ENCODE measurements at regions not wholly inside any gene's neighbourhood (a gene's known extent, or its start where the extent isn't known, plus 50 kb on each side); places are given as distances from the start of the nearest gene placed in this dataset.

DNA sequence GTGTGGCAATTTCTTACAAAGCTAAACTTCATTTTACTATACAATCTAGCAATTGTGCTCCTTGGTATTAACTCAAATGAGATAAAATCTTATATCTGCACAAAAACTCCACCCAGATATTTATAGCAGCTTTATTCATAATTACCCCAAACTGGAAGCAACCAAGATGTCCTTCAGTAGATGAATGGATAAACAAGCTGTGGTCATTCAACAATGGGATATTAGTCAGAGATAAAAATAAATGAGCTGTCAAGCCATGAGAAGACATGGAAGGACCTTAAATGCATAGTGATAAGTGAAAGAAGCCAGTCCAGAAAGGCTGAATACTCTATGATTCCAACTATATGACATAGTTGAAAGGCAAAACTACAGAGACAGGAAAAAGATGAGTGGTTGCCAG is 98.9 kb upstream of the BMP2 start:
- H3K27me3 ChIP-seq (ENCODE audit: control insufficient read depth, insufficient read depth, low read length): no peaks in the 10 kb centered on the region
- no peak overlapping the region for H3K27ac ChIP-seq (ENCODE audit: low read depth, low read length)
- no peaks in the 10 kb centered on the region for H3K9me3 ChIP-seq (ENCODE audit: control insufficient read depth, insufficient read depth, low read length)
- TF ChIP-seq, protein P1, sequence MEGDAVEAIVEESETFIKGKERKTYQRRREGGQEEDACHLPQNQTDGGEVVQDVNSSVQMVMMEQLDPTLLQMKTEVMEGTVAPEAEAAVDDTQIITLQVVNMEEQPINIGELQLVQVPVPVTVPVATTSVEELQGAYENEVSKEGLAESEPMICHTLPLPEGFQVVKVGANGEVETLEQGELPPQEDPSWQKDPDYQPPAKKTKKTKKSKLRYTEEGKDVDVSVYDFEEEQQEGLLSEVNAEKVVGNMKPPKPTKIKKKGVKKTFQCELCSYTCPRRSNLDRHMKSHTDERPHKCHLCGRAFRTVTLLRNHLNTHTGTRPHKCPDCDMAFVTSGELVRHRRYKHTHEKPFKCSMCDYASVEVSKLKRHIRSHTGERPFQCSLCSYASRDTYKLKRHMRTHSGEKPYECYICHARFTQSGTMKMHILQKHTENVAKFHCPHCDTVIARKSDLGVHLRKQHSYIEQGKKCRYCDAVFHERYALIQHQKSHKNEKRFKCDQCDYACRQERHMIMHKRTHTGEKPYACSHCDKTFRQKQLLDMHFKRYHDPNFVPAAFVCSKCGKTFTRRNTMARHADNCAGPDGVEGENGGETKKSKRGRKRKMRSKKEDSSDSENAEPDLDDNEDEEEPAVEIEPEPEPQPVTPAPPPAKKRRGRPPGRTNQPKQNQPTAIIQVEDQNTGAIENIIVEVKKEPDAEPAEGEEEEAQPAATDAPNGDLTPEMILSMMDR (IDR thresholded peaks at IDR 0.05; ENCODE audit: low read depth, low read length): no peak
- H3K4me3 ChIP-seq (ENCODE audit: low read depth, low read length): no peak overlapping the region
- POLR2A ChIA-PET: no interaction called here
- CTCF ChIA-PET: no interaction called here
- DNase-seq (ENCODE audit: low read depth, low spot score): no peak

GRCh38 chr20:6665621-6666355 is 101.7 kb upstream of the BMP2 start:
- ChIA-PET CTCF (no interaction called here), POLR2A (no interaction called here)
- H3K27me3 ChIP-seq (ENCODE audit: control insufficient read depth, insufficient read depth, low read length): no peaks in the 10 kb centered on the region
- H3K27ac ChIP-seq (ENCODE audit: low read depth, low read length): no peak overlapping the region
- DNase-seq (ENCODE audit: low read depth, low spot score): no peak
- TF ChIP-seq, protein P1 (IDR thresholded peaks at IDR 0.05; ENCODE audit: low read depth, low read length): no peak
- no peak overlapping the region for H3K4me3 ChIP-seq (ENCODE audit: low read depth, low read length)
- H3K9me3 ChIP-seq (ENCODE audit: control insufficient read depth, insufficient read depth, low read length): no peaks in the 10 kb centered on the region

GRCh38 chr20:6665161-6665560 is 102.3 kb upstream of the BMP2 start:
- DNase-seq (ENCODE audit: low read depth, low spot score): no peak
- POLR2A ChIA-PET: no interaction called here
- H3K9me3 ChIP-seq (ENCODE audit: control insufficient read depth, insufficient read depth, low read length): no peaks in the 10 kb centered on the region
- H3K4me3 ChIP-seq (ENCODE audit: low read depth, low read length): no peak overlapping the region
- TF ChIP-seq, protein P1 (IDR thresholded peaks at IDR 0.05; ENCODE audit: low read depth, low read length): no peak
- CTCF ChIA-PET: no interaction called here
- no peak overlapping the region for H3K27ac ChIP-seq (ENCODE audit: low read depth, low read length)
- H3K27me3 ChIP-seq (ENCODE audit: control insufficient read depth, insufficient read depth, low read length): no peaks in the 10 kb centered on the region

DNA sequence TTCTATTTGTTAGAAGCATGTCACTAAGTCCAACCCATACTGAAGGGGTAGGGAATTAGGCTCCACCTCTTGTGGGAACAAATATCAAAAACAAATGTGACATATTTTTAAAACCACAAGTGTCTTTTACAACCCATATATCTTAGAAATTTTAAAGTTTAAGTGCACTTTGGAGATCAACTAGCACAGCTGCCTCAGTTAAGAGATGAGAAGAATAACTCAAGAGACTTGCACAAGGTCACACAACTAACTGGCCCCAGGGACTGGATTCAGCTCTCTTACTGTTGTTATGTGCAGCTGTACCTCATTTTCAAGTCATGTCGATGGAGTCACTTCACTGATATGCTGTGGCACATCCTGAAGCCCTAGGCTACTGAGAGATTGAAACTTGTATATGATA is 102.9 kb upstream of the BMP2 start:
- Histone ChIP-seq H3K9me3 (ENCODE audit: control insufficient read depth, insufficient read depth, low read length) (no peaks in the 10 kb centered on the region), H3K4me3 (ENCODE audit: low read depth, low read length) (no peak overlapping the region), H3K27ac (ENCODE audit: low read depth, low read length) (no peak overlapping the region), H3K27me3 (ENCODE audit: control insufficient read depth, insufficient read depth, low read length) (no peaks in the 10 kb centered on the region)
- ChIA-PET POLR2A (no interaction called here), CTCF (no interaction called here)
- TF ChIP-seq, protein P1 (IDR thresholded peaks at IDR 0.05; ENCODE audit: low read depth, low read length): no peak
- DNase-seq (ENCODE audit: low read depth, low spot score): no peak

- ChIA-PET POLR2A (no interaction called here), CTCF (no interaction called here)
- DNase-seq (ENCODE audit: low read depth, low spot score): no peak
- TF ChIP-seq, protein P1 (IDR thresholded peaks at IDR 0.05; ENCODE audit: low read depth, low read length): no peak
- no peaks in the 10 kb centered on the region for H3K9me3 ChIP-seq (ENCODE audit: control insufficient read depth, insufficient read depth, low read length)
- no peak overlapping the region for H3K27ac ChIP-seq (ENCODE audit: low read depth, low read length)
- no peaks in the 10 kb centered on the region for H3K27me3 ChIP-seq (ENCODE audit: control insufficient read depth, insufficient read depth, low read length)
- H3K4me3 ChIP-seq (ENCODE audit: low read depth, low read length): no peak overlapping the region
Measured at GRCh38 chr20:6663751-6664388, 103.6 kb upstream of the BMP2 start.

All from AG04450 (cell line).